Mesenteric fat pad (tissue), 1 donor: ENCODE measurements at regions not wholly inside any gene's neighbourhood (a gene's known extent, or its start where the extent isn't known, plus 50 kb on each side); places are given as distances from the start of the nearest gene placed in this dataset.
"Not testable (repeated sequence)": the region's sequence is repeated elsewhere in the genome, so short reads cannot be mapped to it uniquely, and the experiment has no call there.

Experiments used
- DNase-seq: peaks from one replicate; pipeline ENCODE4 v3.0.0-alpha.2; 2020; ENCODE audit warnings: low spot score
- donor health status: DM: yes; HTN: yes; CAD: no.

DNA sequence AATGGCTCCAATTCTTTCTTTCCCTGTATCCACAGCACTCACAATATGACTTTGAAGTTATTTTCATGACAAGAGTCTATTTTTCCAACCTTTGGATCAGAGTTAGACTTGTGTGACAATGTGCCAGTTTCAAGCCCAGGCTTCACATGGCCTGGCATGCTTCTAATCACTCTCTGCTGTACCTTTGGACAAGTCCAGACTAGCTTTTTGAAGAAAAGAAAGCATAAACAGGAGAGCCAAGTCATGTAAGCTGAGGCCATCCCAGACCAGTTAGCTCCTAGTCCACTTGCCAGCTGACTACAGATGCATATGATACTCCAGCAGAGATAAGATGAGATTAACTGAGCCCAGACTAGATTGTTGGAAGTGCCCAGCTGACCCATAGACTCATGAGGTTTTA, 513.6 kb upstream of the C9orf72 start:
- DNase-seq: no peak

DNA sequence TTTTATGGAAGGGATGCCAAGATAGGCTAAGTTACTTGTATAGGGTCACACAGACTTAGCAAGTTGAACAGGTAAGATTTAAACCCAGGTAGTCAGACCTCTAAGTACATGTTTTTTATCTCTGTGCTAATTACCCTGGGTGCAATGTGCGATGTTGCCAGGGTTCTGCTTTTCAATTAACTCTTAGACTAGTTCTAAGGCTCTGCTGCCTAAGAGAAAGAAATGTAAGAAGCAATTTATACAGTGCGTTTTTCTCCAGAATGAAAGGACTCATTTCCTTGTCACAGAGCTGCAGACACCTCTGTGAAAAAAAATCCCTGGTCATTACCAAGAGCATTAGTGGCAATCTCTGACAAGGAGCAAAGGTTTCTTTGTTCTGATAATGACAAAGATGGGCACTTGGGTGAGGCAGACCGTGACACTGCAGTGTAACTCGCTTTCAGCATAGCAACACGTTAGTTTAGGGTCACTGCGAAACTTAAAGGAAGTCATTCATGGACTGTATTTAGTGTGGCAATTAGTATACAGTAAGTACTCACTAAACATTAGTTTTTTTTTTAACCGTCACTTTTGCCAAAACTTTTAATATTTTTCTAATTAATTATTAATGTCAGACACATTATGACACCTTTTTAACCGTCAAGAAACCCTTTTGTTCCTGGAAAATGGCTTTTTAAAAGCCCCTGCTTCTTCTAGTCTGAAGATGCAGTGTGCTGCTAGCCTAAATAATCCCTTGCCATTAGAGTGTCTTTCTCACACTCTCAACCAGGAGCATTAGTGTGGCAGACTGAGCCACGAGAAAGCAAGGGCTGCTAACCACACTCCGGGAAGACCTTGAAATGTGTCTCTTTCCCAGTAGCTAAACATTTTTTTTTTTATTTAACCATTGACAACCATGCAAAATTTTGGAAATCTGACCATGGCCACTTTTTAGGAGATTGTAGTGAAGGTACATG, 520.0 kb upstream of the C9orf72 start:
- DNase-seq: no peak

DNA sequence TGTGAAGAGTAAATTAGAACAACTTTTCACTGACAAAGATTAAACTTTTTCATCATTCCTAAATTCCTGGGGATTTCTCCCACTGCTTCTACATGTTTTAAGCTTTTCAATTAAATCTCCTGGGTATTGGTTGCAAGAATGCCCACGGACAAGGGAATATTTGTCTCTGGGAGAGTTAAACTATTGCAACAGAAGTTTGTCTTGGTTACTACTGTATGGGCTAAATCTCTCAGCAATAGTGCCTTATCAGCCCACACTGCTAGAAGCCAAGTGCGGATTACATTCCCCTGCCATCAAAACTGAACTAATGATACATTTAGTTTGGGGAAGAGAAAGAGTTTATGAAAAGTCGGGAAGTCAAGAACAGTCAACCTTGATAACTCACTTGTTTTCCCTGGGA, 528.2 kb upstream of the C9orf72 start:
- DNase-seq: no peak

DNA sequence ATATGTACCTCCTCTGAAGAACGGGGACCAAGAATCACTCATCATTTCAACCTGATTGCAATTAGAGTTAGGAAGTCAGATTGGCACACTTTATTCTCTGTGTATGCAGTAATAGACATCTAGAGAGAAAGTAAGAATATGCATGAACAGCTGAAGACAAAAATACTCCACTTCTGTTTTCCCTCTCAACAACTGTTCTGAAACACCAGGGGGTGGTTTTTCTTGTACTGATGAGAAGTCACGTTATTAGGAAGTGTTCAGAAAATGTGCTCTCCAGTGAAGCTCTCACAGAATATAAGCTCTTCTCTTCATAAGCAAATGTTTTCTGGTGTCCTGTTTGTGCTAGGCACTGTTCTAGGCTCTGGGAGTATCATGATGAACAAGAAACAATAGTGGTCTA, 531.7 kb upstream of the C9orf72 start:
- DNase-seq: no peak

DNA sequence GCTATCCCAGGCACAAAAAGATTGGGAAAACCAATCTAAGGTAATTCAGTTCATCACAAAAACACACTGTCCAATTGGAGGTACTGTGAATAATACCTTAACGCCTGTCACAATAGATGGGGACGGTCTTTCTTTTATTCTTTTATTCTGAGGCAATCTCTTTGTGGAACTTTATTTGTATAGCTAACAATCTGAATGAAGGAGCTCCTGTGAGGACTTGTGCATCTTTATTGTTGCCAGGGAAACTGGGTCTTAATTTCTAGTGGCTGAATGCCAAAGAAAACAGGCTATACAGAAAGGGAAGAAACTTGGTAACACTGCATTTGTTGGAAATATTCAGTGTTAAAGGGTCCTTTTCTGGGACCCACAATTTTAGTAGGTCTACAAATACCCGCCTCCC, 546.9 kb upstream of the C9orf72 start:
- no peak for DNase-seq

DNA sequence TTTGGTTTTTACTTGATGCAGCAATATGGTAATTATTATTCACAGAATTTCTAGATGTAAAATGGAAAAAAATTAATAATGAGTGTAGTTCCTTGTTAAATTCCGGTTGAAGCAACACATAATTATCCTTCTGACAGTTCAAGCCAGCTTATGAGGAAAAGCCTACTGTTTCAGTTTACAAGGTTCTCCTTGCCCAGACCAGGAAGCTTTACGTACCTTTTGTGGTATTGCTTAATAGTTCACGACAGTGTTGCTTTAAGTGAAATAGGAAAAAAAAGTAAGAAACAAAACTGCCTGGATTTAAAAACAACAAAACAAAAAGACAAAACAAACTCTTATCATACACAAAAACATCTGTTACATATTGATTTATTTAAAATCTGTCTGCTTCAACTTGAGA, 547.3 kb upstream of the C9orf72 start:
- no peak for DNase-seq

DNA sequence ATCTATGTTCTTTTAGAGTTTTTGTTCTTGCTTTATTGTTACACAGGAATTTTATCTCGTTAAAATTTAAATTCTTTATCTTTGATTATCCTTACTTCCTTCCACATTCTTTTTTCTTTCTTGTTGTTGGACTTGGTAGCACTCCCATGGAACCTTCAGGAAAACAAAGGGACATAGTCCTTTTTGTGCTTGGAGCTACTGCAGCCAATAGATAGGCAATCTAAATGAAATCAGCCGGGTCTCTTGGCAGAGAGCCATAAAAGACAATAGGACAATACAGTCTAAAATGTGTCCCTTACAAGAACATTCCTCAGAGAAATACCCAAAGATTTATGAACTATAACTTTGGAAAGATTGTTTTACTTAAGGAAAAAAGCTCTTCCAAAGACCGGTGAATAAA, 548.1 kb upstream of the C9orf72 start:
- DNase-seq: no peak

DNA sequence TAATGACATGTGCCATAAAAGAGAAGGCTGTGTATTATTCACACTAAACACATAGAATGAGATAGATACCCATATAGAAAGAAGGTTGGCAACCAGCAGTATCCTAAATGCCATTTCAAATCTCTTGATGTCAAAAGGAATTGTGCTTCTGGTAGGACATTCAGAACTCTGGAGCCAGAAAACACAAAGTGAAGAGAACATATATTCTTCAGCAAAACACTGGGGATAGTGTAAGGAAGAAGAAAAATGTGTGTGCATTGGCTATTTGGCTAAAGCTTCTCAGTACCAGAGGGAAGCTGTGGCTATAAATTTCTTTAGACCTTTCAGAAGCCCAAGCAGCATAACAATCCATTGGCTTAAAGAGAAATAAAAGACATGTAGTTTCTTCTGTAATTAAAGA, 551.6 kb upstream of the C9orf72 start:
- no peak for DNase-seq

DNA sequence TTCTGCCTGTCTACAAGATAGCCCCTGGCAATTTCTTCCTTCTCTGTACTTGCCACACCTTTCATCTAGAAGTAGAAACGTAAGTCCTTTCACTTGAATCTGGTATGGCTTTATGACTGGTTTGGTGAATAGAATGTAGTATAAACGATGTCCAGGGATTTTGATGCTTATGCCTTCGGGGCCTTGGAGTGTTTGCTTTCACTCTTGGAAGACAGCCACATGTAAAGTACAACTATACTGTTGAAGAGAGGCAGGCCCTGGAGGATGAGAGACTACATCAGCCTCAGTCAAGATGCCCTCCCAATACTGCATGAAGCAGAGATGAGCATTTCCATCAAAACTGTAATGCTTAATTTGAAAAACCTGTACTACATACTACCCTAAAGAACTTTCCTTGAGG, 553.8 kb upstream of the C9orf72 start:
- DNase-seq: no peak

DNA sequence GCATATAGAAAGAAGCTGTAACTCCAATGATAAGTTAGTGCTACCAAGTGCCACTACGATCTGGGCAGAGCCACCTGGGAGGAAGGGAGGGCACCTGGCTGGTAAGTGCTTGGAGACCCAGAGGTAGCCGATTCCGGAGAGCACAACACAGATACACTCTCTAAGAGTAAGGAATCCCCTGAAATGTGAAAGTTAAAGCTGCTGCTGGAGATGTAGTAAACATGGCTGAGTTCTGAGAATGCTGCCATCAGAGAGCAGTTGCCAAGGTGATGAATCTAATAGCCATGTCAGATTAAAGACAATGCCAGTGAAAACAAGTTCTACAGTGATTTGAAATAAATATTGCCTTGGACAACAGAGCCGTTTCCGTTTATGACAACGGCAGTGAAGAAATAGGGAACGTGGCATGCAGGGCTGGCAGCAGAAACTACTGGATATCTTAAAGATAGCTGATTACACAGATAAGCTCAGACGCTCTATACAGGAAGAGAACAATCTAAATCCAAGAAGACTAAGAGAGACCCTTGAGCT, 561.2 kb upstream of the C9orf72 start:
- DNase-seq: no peak

DNA sequence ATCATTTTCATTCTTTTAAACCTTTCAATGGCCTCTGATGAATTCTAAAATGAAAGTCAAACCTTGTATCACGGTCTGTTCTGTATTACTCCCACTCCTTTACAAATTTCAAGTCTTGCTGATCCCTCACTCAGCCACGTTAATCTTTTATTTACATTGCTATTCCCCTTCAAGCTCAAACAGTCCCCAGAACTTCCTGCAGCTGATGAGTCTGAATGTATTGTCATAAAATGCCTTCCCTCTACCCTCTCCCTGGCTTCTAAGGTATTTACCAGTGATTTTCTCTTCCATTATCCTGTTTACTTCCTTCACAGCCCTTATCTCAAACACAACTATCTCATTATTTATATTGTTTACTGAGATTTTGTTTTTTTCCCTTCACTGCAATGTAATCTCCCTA, 562.3 kb upstream of the C9orf72 start:
- no peak for DNase-seq

DNA sequence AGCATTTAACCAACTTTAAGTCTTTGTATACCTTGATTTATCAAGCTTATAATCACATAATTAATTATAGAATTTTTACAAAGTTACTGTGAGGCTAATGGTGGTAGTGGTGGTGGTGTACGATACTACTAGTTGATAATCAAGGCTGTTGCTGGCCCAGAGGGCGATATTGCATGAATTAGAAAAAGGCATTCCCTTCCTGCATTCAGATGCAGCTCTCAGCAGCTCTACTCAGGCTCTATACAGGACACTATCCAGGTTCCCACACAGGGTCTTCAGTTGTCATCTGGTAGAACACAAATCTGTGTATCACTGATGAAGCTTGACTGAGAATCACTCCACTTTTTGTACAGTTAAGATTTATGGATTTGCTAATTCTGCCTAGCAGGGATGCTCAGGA, 562.8 kb upstream of the C9orf72 start:
- DNase-seq: no peak

DNA sequence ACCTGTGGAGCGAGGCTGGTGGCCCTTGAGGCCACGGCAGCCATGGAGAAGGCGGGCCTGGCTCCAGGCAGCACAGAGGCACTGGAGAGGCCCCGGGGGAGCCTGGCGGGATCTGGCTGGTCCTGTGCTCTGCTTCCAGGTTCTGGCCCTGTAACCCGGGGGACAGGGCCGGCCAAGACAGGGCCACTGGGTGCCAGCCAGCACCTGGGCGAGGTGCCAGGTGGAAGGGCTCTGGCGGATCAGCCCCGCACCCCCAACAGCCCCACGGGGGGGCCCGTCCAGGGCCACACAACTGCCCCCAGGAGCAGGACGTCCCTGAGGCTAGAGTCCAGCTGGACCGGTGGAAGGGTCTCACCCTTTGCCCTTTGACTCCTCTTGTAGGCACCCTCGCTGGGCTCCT, 574.1 kb upstream of the C9orf72 start:
- not testable (repeated sequence) for DNase-seq

DNA sequence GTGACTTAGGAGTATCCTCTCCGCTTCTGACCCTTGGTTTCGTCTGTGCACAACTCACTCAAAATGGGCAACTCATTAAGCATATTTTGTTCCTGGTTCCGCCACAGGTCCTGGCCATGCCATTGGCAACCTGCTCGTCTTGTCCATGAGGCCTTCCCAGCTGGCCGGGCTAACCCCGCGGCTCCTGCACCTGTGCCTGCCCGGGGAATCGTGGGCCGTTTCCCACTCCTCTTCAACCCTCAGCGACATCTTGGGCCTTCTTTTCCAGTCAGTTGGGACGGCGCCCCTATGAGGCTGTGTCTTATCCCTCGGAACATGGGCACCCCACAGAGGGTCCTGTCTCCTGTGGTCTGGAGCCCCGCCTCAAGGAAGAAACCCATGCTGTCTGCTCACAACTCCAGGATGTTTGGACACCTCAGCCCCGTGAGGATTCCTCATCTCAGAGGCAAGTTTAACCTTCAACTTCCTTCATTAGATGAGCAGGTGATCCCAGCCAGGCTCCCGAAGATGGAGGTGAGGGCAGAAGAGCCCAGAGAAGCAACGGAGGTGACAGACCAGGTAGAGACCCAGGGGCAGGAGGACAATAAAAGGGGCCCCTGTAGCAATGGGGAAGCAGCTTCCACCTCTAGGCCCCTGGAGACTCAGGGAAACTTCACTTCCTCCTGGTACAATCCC, 574.8 kb upstream of the C9orf72 start:
- DNase-seq: not testable (repeated sequence)

DNA sequence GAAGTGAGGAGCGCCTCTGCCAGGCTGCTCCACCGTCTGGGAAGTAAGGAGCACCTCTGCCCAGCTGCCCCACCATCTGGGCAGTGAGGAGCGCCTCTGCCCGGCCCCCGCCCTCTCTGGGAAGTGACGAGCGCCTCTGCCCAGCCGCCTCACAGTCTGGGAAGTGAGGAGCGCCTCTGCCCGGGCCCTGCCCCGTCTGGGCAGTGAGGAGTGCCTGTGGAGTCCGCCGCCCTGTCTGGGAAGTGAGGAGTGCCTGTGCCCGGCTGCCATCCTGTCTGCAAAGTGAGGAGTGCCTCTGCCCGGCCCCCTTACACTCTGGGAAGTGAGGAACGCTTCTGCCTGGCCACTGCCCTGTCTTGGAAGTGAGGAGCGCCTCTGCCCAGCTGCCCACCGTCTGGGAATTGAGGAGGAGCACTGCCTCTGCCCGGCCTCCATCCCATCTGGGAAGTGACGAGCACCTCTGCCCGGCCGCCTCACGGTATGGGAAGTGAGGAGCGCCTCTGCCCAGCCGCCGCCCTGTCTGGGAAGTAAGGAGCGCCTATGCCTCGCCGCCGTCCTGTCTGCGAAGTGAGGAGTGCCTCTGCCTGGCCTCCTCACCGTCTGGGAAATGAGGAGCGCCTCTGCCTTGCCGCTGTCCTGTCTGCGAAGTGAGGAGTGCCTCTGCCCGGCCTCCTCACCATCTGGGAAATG, 576.2 kb upstream of the C9orf72 start:
- not testable (repeated sequence) for DNase-seq

DNA sequence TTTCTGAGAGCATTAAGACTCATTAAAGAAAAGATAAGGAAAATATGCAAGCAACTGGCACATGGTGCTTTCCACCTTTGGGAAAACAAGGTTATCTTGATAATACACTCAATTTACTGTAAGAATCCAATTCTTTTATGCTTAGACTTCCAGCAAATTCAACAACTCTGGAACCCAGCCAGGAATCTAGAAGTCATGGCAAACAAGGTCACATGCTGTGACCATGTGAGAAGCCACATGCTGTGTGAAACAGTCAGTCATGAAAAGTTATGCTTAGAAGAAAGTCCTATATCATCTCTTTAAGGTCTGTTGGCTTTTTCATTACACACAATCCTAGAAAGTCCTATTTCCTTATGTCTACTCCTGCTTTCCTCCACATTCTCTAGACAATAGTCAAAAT, 581.8 kb upstream of the C9orf72 start:
- no peak for DNase-seq

DNA sequence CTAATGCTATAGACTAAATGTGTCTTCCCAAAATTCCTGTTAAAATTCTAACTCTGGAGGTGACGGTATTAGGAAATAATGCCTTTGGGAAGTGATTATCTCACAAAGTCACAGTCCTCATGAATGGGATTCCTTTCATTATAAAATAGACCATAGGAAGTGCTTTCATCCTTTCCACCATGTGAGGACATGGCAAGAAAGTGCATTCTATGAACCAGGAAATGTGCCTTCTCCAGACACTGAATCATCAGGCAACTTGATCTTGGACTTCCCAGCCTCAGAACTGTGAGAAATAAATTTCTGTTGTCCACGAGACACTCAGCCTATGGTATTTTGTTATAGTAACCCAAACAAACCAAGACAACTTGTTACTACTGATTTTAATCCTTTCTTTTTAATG, 582.4 kb upstream of the C9orf72 start:
- no peak for DNase-seq

DNA sequence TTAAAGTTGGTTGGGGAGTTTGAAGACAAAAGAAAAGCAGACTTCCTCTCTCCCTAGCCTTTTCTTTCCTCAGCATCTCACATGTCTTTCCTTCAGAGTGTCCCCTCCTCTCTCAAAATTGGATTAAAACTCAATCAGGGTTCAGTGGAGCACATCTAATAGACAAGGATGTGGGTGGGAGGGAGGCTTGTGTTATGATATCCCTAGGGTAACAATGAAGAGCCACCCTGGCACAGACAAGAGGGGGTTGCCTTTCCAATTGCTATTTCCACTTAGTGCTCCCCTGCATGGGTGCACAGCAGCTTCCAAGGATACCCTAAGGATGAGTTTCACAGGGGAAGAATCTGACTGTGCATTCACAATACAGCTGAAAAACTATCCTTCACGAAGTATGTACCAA, 585.2 kb upstream of the C9orf72 start:
- no peak for DNase-seq

DNA sequence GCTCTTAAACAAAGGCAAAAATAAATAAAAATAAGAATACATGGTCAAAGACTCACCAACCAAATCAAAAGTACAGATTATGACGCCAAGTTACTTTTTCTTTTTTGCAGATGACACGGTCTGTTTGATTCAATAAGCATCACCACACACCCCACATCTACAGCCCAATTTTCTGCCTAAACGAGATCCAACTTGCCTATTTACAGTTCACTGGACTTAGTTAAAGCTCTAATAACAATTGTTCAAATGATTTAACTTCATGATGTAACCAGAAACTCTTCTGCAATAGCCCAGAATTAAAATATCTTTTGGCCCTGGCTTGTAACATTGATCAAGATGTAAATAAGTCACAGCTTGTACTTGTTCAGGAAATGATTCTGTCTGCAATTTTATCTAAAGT, 590.3 kb upstream of the C9orf72 start:
- no peak for DNase-seq

DNA sequence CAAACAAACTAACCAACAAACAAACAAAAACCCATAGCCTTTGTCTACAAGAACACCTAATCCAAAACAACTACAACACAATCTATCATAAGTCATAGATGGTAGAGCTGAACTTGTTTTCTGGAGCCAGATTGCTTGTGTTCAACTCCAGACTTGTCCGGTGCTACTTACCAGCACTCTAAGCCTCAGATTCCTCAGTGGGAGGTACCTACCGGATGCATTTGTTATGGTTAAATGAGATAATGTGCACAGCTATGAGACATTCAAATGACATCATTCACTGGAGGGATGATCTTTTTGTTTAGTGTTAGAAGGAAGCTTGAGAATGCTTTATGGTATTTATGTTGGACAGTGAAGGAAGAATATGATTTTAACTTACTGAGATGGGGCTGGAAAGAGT, 592.9 kb upstream of the C9orf72 start:
- no peak for DNase-seq

DNA sequence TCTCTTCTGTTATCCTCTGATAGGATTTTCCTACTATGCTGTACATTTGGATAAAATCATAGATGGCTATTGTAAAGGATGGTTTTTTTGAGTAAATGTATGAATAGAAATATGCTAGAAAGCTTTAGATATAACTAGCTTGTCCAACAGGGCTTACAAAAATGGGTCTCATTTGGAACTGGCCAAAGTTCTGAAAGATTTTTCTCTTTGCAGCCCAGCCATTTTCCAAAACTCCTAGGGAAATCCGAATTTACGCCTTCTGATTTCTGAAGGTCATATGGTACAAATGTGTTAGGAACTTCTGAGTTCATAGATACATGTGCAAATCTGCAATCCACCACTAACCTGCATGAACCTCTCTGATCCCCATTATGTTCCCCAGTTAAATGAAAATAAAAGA, 603.9 kb upstream of the C9orf72 start:
- no peak for DNase-seq

DNA sequence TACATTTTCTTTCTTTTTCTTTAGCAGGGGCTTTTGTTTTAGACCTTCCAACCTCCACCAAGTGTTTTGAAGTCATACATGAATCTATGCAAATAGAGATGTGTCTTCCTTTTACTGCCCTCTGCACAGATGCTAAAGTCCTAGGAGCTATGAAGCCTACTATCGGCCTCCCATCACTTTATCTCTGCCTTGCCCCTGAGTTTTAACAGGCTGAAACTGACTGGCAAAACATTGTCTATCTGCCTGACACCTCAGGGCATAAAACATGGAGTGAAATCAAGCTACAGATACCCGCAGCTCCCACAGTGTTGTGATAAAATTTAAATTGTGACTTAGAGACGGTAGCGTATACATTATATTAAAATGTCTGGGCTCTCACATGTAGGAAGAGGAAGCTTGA, 604.6 kb upstream of the C9orf72 start:
- DNase-seq: no peak
